Testis (tissue), 2 donors: ENCODE measurements at regions not wholly inside any gene's neighbourhood (a gene's known extent, or its start where the extent isn't known, plus 50 kb on each side); places are given as distances from the start of the nearest gene placed in this dataset.

Experiments used
- DNase-seq: peaks from one replicate; pipeline ENCODE4 v3.0.0-alpha.2; 2019
- H3K27ac ChIP-seq, 2 donors: fragments of 200-600 bp; sonication (generic); one replicate each; pipeline ENCODE4 v1.5.1; 2019
- H3K27me3 ChIP-seq: fragments of 200-600 bp; sonication (generic); one replicate; pipeline ENCODE4 v1.5.1; 2019
- H3K36me3 ChIP-seq: fragments of 200-600 bp; sonication (generic); one replicate; pipeline ENCODE4 v1.5.1; 2017; ENCODE audit warnings: low read depth; ENCODE audit errors: missing control alignments
- H3K4me1 ChIP-seq: fragments of 200-600 bp; sonication (generic); one replicate; pipeline ENCODE4 v1.5.1; 2019
- H3K4me3 ChIP-seq, 2 donors: fragments of 200-600 bp; sonication (generic); one replicate each; pipeline ENCODE4 v1.5.1; 2017 to 2019
- H3K9me3 ChIP-seq: fragments of 200-600 bp; sonication (generic); one replicate; pipeline ENCODE4 v1.5.1; 2017
- CTCF ChIP-seq, 3 experiments: fragments of 450-650 bp in 2 of 3; fragments of 200-600 bp in 1 of 3; sonication (generic) in 1 of 3; IDR thresholded peaks; one replicate each; pipeline ENCODE4 v1.5.1; 2016 to 2019; ENCODE audit warnings: antibody characterized with exemption in 3 of 3, mild to moderate bottlenecking in 2 of 3, moderate library complexity in 1 of 3
- POLR2A ChIP-seq: fragments of 450-650 bp; IDR thresholded peaks from one replicate; pipeline ENCODE4 v1.6.1; 2017; ENCODE audit warnings: antibody characterized with exemption, mild to moderate bottlenecking, moderate library complexity
- WGBS, 2 donors: methylation state at CpG; one replicate each; pipeline ENCODE4 v1.1.5; 2018; 5-methylcytosine and 5-hydroxymethylcytosine counted together
- intact Hi-C: fragments of 100-400 bp; cut with DNase I; formaldehyde crosslinking; loops from one replicate; pipeline ENCODE4 v1.15.1; 2023; ENCODE audit warnings: low total_unique reads

- Histone ChIP-seq H3K4me1 (no peaks in the 10 kb centered on the region), H3K27me3 (no peaks in the 10 kb centered on the region), H3K36me3 (no peaks in the 10 kb centered on the region), H3K27ac (no peak overlapping the region), H3K4me3 (no peak overlapping the region), H3K9me3 (no peaks in the 10 kb centered on the region)
- no peak for TF ChIP-seq CTCF (IDR thresholded peaks at IDR 0.05)
- no peak for TF ChIP-seq POLR2A
- intact Hi-C loops = no loop called here
- DNase-seq = no peak
- 94 to 96% methylated on average over 2 of the region's 2 CpGs for WGBS, 2 donors
Observed at GRCh38 chr1:57591842-57592241, 168.0 kb upstream of the DAB1 start.

GRCh38 chr1:57590978-57591377, 167.1 kb upstream of the DAB1 start:
- no peak overlapping the region for H3K27ac ChIP-seq
- no peaks in the 10 kb centered on the region for H3K36me3 ChIP-seq
- no peaks in the 10 kb centered on the region for H3K4me1 ChIP-seq
- no peaks in the 10 kb centered on the region for H3K27me3 ChIP-seq
- intact Hi-C loops = no loop called here
- H3K9me3 ChIP-seq = no peaks in the 10 kb centered on the region
- WGBS, 2 donors = 69 to 83% methylated on average over 5 of the region's 5 CpGs
- no peak for TF ChIP-seq POLR2A
- no peak for TF ChIP-seq CTCF (IDR thresholded peaks at IDR 0.05)
- no peak for DNase-seq
- no peak overlapping the region for H3K4me3 ChIP-seq

GRCh38 chr1:57586842-57587241, 163.0 kb upstream of the DAB1 start:
- no peaks in the 10 kb centered on the region for H3K9me3 ChIP-seq
- H3K4me3 ChIP-seq = no peak overlapping the region
- no peak for DNase-seq
- no peaks in the 10 kb centered on the region for H3K27me3 ChIP-seq
- H3K36me3 ChIP-seq = no peaks in the 10 kb centered on the region
- intact Hi-C loops = no loop called here
- H3K4me1 ChIP-seq = no peaks in the 10 kb centered on the region
- H3K27ac ChIP-seq = no peak overlapping the region
- no peak for TF ChIP-seq POLR2A
- no peak for TF ChIP-seq CTCF (IDR thresholded peaks at IDR 0.05)

- no peak for TF ChIP-seq CTCF (IDR thresholded peaks at IDR 0.05)
- TF ChIP-seq POLR2A = no peak
- Histone ChIP-seq H3K9me3 (no peaks in the 10 kb centered on the region), H3K4me3 (no peak overlapping the region), H3K27ac (no peak overlapping the region), H3K36me3 (no peaks in the 10 kb centered on the region), H3K4me1 (no peaks in the 10 kb centered on the region), H3K27me3 (no peaks in the 10 kb centered on the region)
- no peak for DNase-seq
- intact Hi-C loops = no loop called here
Observed at GRCh38 chr1:57578680-57579079, 154.8 kb upstream of the DAB1 start.

- 90 to 98% methylated on average over 2 of the region's 2 CpGs for WGBS, 2 donors
Observed at GRCh38 chr1:57578099-57578498, 154.2 kb upstream of the DAB1 start.

More at GRCh38 chr1:57578099-57578498, 154.2 kb upstream of the DAB1 start:
- H3K27me3 ChIP-seq = no peaks in the 10 kb centered on the region
- no peaks in the 10 kb centered on the region for H3K4me1 ChIP-seq
- H3K9me3 ChIP-seq = no peaks in the 10 kb centered on the region
- no peak overlapping the region for H3K27ac ChIP-seq
- intact Hi-C loops = no loop called here
- H3K4me3 ChIP-seq = no peak overlapping the region
- no peaks in the 10 kb centered on the region for H3K36me3 ChIP-seq
- DNase-seq = no peak
- no peak for TF ChIP-seq POLR2A
- TF ChIP-seq CTCF (IDR thresholded peaks at IDR 0.05) = no peak
